ENCODE measurements at regions not wholly inside any gene's neighbourhood (a gene's known extent, or its start where the extent isn't known, plus 50 kb on each side); places are given as distances from the start of the nearest gene placed in this dataset.

DNA sequence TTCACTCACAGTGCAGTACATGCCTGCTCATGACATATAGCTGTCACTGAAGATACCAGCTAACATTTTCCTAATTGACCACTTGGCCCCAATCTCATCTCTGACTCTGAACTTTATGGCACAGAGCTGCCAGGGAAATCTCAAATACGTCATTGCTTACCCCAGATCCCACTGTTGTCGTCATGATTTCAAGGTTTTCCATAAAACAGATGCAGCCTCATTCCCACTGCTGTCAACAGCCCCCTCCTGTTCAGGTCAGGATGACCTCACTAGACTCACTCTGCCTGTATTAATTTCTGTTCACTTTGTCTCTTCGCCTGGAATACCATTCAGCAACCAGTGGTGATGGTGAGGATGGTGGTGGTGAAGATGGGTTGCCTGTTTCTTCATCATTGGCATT lies 262.6 kb upstream of the TPM1 start:
- DNase-seq (ENCODE audit: low spot score): no peak

DNA sequence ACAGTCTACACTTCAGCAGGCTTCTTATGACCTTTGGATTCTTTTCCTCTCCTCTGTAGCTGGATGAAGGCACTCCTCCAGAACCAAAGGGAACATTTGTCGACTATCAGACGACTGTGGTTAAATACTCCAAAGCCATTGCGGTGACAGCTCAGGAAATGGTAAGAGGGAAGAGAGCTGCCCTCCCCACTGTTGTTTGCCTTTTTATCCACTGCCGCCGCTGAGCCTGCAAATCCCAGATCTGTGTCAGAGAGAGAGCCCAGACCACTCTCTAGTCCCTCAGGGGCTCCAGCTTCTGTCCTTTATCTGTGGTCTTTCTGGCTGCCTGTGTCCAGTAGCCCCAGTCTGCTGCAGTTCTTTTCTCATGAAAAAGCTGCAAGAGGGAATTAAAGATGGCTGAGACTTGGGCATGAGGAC lies 261.5 kb upstream of the TPM1 start:
- no peak for DNase-seq (ENCODE audit: low spot score)

DNA sequence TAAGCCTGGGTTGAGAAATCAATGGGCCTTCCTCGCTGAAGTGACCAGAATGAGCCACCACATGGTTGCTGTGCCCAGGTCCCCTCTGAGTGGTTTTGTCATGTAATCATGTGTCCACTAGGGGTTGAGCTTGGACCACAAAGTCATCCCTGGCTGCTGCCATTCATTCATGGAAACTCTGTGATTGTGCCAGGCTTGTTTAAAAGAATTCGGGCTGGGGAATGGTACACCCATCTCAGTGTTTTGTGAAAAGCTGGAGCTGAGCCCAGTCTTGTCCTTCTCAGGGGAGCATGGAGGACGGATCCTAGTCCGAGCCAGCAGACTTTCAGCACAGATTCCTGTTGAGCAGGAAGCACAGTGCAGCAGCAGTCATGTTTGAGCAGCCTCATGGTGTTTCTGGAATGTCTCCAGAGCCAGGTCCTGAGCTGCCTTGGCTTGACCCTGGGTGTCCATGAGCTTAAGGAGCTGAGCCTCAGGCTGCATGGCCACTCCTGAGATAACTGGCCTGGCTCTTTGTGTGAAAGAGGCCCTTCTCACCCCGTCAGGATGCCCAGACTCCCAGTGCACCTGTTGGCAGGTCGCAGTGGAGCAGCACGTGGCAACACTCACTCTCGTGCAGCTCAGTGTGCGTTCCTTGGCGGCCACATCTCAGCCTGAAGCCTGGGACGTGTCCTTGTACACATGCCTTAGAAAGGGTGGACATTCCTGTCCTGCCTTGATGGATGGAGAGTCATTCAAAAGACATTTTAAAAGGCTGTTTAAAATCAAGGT lies 260.3 kb upstream of the TPM1 start:
- peak; percentile 26 for DNase-seq (ENCODE audit: low spot score)

DNA sequence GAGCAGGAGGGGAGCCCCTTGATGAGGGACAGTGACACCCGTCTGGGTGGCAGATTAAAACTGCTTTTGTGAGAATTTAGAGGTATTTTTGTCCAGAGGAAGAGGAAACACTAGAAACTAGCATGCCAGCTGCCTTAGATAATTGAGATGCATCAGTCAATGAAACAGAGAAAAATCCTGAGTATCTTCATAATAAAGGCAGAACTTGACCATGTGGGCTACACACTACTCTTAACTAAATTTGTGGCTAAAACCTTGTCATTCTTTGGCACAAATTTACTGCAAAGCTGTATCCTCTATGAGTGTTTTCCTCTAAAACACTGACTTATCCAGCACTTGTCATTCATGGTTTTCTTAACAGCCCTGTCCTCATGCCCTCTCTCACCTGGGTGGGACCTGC lies 259.7 kb upstream of the TPM1 start:
- no peak for DNase-seq (ENCODE audit: low spot score)

DNA sequence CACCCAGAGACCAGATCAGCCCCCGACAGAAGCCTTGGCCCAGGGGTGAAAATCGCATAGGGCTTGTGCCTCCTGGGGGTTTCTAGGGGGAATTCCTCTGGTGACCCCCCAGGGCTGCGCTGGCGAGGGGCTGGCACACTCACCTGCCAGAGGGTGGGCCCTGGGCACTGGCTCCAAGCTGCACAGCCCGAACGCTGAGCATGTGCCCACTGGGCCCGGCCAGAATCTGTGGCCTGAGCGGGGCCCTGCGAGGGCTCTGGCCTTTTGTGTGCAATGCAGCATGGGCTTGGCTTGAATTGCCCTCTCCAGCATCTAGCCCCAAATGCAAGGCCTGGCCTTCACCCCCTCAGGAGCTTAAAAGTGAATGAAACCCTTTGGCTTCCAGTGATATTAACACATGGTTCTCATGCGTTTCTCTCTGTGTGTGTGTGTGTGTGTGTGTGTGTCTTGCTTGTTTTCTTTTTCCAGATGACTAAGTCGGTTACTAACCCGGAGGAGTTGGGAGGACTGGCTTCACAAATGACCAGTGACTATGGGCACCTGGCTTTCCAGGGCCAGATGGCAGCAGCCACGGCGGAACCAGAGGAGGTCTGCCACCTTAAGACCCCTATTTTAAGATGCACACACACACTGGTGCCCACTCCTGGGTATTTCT lies 259.1 kb upstream of the TPM1 start:
- DNase-seq (ENCODE audit: low spot score): no peak

DNA sequence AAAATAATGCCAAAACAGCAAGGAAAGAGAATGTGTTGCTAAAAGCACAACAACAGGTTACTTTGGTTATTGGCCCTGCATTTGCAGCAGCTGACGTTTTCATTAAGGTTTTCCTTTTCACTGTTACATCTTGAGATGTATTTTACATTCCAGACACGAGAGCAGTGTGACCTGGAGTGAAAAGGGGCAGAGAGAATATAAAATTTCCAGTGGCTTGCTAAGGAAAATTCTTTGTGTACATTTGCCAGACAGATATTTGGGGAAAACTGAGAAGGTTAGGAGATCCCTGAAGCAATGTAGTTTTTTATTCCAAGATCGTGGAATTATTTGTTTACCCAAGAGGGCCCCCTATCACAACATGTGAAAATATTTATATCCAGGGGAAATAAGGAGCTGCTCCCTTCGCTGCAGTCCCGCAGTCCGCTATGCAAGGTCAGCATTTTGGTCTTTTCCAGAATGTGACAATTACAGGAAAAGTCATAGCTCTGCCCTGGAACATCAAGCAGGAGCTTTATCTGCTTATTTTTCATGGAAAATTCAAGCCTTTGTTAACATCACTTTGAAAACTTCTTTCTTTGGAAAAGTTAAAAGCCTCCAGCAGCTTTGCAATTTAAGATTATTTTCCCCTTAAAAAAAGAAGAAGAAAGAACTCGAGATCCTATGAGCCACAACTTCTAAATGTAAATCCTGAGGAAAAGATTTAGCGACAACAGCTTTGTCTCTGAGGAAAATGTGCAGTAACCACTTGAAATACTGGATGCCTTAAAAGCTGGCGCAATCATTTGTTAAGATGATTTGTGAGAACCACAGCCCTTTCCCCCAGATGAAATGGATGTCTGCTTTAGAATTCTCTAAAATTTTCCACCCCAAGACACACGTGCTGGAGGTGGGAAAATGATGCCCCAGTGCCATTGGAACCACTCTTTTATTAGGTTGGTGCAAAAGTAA lies 256.4 kb upstream of the TPM1 start:
- no peak for DNase-seq (ENCODE audit: low spot score)

DNA sequence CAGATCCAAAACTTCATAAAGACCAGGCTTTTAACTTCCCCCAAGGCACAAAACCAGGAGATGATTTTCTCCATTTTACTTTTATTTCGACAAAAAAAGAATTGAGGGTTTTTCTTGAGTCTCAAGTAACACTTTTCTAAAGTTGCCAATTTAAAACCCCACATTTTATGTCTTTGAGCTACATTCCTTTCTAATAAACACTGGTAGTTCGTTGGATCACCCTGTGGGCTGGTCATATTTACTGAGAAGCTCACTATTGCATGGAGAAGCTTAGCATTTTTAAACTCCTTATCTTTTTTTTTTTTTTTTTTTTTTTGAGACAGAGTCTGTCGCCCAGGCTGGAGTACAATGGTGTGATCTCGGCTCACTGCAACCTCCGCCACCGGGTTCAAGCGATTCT lies 255.1 kb upstream of the TPM1 start:
- DNase-seq (ENCODE audit: low spot score): no peak

DNA sequence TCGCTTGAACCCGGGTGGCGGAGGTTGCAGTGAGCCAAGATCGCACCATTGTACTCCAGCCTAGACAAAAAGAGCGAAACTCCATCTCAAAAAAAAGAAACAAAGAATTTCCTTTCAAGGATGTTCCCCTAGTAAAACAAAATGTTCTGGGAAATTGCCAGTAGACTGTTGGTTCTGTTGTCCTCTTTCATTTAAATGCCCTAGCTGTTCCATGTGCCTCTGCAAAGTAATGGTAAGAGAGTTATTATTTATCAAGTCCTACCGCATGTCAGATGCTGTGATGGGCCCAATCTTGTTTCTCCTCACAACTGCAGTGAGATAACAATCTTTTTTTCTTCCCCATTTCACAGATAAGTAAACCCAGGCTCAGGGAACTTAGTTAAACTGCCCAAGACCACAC lies 254.3 kb upstream of the TPM1 start:
- DNase-seq (ENCODE audit: low spot score): no peak

DNA sequence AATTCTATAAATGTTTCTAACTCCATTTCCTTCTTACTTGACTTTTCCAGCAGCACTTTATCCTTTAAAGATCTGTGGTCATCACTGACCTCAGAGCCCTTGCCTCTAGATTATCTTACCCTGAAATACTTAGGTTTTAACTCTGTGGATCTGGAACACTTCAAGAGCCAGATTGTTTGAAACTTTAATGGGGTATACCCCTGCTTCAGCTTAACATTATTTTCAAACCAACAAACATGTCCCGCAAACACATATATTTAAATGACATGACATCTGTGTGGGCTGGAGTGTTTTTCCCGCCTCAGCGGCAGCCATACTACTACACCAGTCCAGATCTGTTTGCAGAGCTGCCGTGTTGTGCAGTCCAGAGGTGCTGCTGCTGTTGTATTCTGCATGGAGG lies 252.0 kb upstream of the TPM1 start:
- no peak for DNase-seq (ENCODE audit: low spot score)

DNA sequence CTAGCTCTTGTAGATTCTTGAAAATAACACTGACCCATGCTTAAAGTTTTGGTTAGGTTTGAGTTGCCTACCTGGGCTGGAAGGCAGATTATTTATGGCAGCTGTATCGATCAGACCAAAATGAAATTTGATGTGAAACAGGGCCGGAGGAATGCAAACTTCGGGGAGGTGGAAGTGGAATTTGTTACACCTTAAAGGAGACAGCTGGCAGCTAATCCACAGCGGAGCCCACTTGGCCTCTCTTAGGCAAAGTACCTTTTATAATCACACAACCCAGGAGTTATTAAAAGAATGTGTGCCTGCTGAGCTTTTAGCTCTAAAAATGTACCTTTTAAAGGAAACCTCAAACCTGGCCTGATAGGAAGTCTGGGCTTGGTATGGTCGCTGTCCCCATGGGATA lies 250.9 kb upstream of the TPM1 start:
- no peak for DNase-seq (ENCODE audit: low spot score)

DNA sequence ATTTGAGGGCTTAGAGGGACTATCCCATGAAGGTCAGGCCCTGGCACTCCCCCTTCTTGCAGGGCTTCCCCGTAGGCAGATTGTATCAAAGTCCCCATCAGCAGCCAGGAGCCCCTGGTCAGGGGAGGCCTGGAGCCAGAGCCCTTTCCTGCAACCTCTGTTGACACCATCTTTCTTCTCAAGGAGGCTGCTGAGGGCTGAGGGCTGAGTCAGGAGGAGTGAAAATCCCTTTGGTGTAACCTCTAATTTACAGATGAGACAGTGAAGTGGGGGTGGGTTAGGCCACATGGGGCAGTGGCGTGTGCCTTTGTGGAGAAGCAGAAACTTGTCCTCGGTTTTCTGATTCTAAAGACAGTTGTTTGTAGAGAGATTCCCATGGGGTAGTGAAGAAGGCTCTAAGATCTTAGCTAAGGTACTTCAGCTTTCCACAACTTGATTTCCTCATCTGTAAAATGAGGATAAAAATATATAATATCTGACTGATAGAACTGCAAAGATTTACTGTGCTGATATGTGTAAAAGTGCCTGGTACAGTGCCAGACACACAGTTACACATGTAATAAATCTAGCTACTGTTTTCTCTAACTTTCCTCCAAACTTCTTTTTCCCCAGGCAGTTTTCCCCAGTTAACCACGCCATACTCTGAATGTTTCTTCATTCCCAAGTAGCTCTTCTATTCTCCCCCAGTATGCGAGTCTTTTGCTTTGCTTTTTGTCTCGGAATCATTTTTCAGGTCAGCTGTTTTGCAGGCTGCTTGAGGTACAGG lies 249.4 kb upstream of the TPM1 start:
- no peak for DNase-seq (ENCODE audit: low spot score)

DNA sequence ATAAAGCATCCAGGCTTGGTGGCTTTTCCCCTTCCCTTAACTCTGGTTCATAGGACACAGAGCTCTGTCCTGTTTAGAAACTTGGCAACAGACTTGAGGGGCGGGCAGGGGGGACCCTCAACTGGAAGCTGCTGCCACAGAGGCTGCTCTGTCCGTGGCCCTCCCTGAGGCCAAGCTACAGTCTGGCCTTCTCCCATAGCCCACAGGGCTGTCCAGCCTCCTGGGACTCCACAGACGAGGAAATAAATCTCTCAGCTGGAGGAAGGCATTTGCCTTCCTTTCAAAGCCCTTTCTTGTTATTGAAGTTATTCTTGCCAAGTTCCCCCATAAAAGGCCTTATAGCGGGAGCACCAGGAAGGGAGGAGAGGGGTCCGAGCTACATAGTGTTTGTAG lies 248.8 kb upstream of the TPM1 start:
- DNase-seq (ENCODE audit: low spot score): no peak

DNA sequence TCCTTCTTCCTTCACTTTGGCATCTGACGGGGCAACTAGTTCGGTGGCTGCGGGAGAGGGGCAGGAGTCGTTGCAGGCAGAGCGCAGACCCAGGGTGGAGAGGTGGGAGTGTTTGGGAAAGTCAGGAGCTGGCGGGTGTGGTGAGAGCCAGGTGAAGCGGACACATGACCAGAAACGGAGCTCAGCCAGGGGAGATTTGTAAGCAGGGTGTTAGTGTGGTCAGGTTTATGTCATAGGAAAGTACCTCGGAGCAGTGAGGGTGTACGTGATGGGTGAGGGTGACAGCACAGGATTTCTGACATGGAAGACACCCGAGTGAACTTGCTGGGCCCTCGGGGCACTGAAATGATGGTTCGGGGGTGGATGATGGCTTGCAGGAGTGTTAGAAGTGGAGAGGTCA lies 247.4 kb upstream of the TPM1 start:
- DNase-seq (ENCODE audit: low spot score): no peak

DNA sequence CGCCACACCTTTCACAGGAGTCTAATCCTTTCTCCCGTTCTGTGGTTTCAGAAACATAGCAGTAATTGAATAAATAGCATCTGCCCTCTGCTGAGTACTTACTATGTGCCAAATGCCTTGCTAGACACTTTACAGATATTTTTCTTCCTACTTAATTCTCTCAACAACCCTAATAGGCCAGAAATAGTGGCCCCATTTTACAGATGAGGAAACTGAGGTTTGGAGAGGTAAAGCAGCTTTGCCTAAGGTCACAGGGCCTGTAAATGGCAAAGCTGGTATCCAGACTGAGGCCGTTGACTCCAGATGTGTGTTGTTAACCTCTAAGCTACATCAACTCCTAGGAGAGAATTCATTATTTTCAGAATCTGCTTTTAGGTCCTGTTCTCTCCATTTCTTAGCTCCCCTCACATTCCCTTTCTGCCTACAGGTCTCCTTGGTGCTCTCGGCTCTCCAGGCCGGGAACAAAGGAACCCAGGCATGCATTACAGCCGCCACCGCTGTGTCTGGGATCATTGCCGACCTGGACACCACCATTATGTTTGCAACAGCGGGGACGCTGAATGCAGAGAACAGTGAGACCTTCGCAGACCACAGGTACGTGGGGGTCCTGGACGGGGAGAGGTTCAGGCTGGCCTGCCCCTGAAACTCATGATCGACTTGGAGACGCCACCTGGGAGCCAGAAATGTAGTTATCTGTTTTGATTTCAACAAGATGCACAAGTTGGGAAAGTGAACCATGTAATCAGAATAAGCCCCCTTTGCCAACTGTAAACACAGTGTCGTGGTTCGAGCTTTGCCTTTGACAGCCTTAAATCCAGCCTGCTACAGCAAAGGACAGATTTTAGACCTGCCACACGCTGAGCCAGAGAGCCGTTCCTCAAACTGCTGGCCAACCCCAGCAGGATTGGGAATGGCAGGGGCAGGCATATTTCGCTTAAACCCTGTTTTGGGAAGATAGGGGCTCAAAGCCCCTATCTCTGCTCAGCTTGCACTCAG lies 246.5 kb upstream of the TPM1 start:
- no peak for DNase-seq (ENCODE audit: low spot score)

DNA sequence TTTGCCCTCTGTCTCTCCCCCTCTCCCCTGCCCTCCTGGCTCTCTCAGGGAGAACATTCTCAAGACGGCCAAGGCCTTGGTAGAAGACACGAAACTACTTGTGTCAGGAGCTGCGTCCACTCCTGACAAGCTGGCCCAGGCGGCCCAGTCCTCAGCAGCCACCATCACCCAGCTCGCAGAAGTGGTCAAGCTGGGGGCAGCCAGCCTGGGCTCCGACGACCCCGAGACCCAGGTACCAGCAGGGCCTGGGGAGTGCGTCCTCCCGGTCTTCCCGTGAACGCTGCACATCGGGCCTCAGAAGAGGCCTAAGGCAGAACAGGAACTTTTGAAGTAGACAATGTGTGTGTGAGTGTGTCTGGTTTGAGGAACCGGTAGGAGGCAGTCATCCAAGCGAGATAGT lies 245.4 kb upstream of the TPM1 start:
- DNase-seq (ENCODE audit: low spot score): no peak

DNA sequence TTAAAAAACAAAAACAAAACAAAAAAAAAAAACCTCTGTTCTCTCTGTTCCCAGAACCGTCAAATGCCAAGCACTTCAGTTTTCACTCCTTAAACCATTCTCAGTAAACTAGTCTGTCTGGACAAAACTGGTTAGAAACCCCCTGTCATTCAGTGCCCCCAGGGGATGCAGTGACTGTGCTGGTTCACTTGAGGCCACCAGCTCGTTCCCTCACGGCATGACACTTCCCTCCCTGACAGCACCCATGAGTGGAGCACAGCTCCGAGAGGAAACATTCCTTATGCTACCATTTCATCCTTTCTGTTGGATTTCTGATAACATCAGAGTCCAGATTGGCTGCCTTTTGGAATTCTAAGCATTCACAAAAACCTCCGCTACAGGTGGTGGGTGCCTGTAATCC lies 244.0 kb upstream of the TPM1 start:
- no peak for DNase-seq (ENCODE audit: low spot score)

DNA sequence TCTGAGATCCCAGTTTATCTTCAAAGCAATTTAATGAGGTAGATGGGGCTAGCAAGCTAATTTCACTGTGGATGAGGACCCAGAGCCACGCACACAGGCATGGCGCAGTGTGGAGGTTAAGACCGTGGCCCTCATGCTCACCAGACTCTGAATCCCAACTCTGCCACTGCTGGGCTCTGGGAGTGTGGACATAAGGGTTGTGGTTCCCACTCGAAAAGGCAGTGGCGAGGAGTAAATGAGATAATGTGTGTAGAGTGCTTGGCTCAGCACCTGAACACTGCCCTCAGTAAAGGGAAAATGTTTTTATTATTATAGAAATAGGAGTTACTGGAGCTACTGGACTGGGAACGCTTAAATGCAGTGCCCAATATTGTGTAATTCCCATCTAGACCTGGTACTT lies 243.5 kb upstream of the TPM1 start:
- no peak for DNase-seq (ENCODE audit: low spot score)

DNA sequence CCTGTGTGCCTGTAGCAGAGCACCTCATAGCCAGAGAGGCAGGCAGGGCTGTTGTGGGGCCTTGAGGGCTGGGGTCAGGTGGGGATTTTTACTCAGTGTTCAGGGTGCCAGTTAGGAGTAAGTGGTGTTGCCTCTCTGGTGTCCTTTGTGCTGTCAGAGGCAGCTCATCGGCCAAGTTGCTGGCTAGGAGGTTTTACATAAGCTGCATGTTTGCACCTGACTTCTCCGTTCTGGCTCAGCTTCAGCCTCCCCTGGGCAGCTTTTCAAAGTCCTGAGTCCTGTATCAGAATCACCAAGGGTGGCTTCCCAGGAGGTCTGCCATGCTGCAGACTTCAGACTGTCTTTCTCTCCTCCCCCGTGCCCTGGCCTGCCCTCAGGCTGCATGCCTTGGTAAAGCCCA lies 242.6 kb upstream of the TPM1 start:
- DNase-seq (ENCODE audit: low spot score): no peak

DNA sequence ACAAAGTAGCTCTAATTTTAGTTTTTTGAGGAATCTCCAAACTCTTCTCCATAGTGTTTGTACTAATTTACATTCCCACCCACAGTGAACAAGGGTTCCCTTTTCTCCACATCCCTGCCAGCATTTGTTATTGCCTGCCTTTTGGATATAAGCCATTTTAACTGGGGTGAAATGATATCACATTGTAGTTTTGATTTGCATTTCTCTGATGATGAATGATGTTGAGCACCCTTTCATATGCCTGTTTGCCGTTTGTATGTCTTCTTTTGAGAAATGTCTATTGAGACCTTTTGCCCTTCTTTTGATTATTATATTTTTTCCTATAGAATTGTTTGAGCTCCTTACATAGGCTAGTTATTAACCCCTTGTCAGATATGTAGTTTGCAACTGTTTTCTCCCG lies 239.9 kb upstream of the TPM1 start:
- DNase-seq (ENCODE audit: low spot score): no peak

DNA sequence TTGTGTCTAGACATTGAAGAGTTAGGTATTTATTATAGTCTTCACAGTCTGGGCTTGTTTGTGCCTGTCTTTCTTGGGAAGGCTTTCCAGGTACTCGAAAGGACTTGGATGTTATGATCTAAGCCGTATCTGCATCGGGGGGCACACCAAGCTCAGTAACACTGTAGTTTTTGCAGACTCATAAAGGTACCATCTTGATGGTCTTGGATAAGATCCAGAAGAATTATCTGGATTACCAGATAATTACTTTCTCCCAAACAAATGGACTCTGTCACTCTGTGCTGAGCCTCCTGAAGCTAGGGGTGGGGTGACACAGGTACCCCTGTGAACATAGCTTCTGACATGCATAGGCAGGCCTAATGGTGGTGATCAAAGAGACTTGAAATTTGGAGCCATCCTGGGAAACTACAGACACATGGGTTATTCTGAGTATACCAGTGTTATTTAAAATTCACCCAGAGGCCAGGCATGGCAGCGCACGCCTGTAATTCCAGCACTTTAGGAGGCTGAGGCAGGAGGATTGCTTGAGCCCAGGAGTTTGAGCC lies 238.6 kb upstream of the TPM1 start:
- DNase-seq (ENCODE audit: low spot score): no peak

DNA sequence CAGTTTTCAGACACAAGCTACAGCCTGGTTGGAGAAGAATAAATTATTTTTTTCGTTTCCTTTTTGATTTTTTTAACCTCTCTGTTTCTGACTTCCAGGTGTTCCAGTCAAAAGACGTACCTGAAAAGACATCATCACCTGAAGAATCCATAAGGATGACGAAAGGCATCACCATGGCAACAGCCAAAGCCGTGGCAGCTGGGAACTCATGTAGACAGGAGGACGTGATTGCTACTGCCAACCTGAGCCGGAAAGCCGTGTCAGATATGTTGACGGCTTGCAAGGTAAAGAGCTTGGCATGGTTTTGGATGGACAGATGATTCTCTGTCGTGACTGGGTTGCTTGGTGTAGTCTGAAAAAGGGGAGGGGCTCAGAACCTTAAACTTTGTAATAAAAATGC lies 237.0 kb upstream of the TPM1 start:
- no peak for DNase-seq (ENCODE audit: low spot score)
